Astrocyte of the spinal cord (primary cell): ENCODE measurements at regions not wholly inside any gene's neighbourhood (a gene's known extent, or its start where the extent isn't known, plus 50 kb on each side); places are given as distances from the start of the nearest gene placed in this dataset.

Source experiments
- DNase-seq: peaks from one replicate; pipeline ENCODE4 v3.0.0; 2011; ENCODE audit warnings: low read depth, low spot score
- H3K4me3 ChIP-seq: 2 replicates; pipeline ENCODE4 v1.5.1; 2011; ENCODE audit warnings: low read depth, mild to moderate bottlenecking, low read length, moderate library complexity
- in situ Hi-C: cut with HindIII; loops from 2 replicates; pipeline ENCODE4 v1.10.0; 2017; ENCODE audit warnings: low sequenced_read_pairs
- TF ChIP-seq, protein P1 (sequence below): IDR thresholded peaks from 2 replicates; pipeline ENCODE4 v1.5.1; 2012; ENCODE audit warnings: low read depth, mild to moderate bottlenecking, low read length, inconsistent platforms

- DNase-seq: no peak
Measured at GRCh38 chr11:131065435-131066413, 149.4 kb upstream of the SNX19 start.

GRCh38 chr11:131066551-131066950 is 150.3 kb upstream of the SNX19 start:
- in situ Hi-C loops: no loop called here
- H3K4me3 ChIP-seq: no peak overlapping the region
- DNase-seq: no peak
- TF ChIP-seq, protein P1, sequence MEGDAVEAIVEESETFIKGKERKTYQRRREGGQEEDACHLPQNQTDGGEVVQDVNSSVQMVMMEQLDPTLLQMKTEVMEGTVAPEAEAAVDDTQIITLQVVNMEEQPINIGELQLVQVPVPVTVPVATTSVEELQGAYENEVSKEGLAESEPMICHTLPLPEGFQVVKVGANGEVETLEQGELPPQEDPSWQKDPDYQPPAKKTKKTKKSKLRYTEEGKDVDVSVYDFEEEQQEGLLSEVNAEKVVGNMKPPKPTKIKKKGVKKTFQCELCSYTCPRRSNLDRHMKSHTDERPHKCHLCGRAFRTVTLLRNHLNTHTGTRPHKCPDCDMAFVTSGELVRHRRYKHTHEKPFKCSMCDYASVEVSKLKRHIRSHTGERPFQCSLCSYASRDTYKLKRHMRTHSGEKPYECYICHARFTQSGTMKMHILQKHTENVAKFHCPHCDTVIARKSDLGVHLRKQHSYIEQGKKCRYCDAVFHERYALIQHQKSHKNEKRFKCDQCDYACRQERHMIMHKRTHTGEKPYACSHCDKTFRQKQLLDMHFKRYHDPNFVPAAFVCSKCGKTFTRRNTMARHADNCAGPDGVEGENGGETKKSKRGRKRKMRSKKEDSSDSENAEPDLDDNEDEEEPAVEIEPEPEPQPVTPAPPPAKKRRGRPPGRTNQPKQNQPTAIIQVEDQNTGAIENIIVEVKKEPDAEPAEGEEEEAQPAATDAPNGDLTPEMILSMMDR: no peak

More at GRCh38 chr11:131065435-131066413, 149.4 kb upstream of the SNX19 start:
- H3K4me3 ChIP-seq: no peak overlapping the region
- in situ Hi-C loops: no loop called here
- TF ChIP-seq, protein P1: no peak

GRCh38 chr11:131070365-131070764 is 154.1 kb upstream of the SNX19 start:
- H3K4me3 ChIP-seq: no peak overlapping the region
- TF ChIP-seq, protein P1: peak; percentile 6
- no peak for DNase-seq
- in situ Hi-C loops: no loop called here

DNA sequence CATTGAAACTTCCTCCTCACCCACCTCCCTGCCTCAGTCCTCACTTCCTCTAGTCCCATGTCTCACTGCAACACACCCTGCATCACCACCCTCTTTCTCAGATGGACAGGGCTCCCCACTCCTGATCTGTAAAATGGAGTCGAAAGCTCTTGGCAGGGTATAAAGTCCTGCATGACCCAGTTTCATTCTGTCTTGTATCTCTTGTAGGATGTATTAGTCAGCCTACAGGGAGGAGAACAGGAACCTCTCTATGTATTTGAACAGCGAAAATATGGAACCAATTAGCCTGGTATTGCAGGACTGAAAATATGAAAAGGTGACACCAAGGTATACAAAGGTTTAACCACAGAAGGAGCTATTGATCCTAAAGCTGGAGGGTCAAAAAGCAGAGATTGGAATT is 156.9 kb upstream of the SNX19 start:
- no peak for DNase-seq
- in situ Hi-C loops: no loop called here
- TF ChIP-seq, protein P1: no peak
- H3K4me3 ChIP-seq: no peak overlapping the region

DNA sequence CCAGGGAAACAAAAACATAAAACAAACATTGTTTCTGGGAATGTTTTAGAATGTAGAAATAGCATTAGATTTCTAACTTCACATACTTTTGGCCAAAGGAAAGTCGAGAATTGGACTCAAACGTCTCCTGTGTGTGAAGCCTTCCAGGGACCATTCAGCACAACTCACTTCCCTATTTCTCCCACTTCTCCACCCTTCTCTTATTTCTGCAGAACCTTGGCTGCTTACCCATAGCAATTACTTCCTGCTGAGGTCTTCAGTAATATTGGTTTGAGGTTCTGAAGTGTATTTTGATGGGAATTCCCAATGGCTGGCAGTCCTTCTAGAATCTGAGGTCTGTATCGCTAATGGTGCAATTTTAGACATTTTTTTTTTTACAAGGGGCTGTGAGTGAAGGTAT is 158.3 kb upstream of the SNX19 start:
- DNase-seq: no peak
- TF ChIP-seq, protein P1: no peak
- in situ Hi-C loops: no loop called here
- no peak overlapping the region for H3K4me3 ChIP-seq

DNA sequence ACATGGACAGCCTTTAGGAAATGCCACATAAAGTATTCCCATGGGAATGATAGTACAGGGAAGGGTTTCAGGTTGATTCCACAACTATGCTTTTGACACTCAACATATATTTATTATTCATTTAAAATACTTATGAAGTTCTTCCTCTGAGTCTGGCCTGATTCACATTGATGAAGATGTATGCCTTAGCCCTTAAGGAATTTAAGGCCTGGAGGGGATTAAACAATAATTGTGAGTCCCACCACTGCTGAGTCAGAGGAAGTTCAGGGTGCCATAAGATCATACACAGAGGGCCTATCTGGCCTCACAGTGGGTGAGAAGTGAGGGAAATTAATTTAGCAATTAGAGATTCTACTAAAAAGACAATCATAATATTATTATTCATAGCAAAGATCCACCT is 161.1 kb upstream of the SNX19 start:
- in situ Hi-C loops: no loop called here
- no peak overlapping the region for H3K4me3 ChIP-seq
- TF ChIP-seq, protein P1: no peak
- DNase-seq: no peak
